Transverse colon (tissue), 4 donors: ENCODE measurements at regions not wholly inside any gene's neighbourhood (a gene's known extent, or its start where the extent isn't known, plus 50 kb on each side); places are given as distances from the start of the nearest gene placed in this dataset.

Experiments used
- DNase-seq: peaks from one replicate; pipeline ENCODE4 v3.0.0-alpha.2; 2019
- H3K27ac ChIP-seq, 4 donors: fragments of 200-600 bp; sonication (generic); 2 replicates each; pipeline ENCODE4 v1.5.1; 2016 to 2018; ENCODE audit warnings: inconsistent platforms in 4 of 4
- H3K27me3 ChIP-seq: fragments of 200-600 bp; sonication (generic); 2 replicates; pipeline ENCODE4 v1.5.1; 2017; ENCODE audit warnings: inconsistent platforms
- H3K36me3 ChIP-seq, 4 donors: fragments of 200-600 bp; sonication (generic); 2 replicates each; pipeline ENCODE4 v1.5.1; 2017 to 2019; ENCODE audit warnings: inconsistent platforms in 4 of 4
- H3K4me1 ChIP-seq, 4 donors: fragments of 200-600 bp; sonication (generic); 2 replicates each; pipeline ENCODE4 v1.5.1; 2017 to 2020; ENCODE audit warnings: inconsistent platforms in 4 of 4
- H3K4me3 ChIP-seq, 4 donors: fragments of 200-600 bp; sonication (generic); 1 replicate in 1 of 4; 2 replicates in 3 of 4; pipeline versions ENCODE4 v1.5.1 to v1.6.1; 2017 to 2019; ENCODE audit warnings: inconsistent platforms in 4 of 4
- H3K9me3 ChIP-seq, 2 donors: fragments of 200-600 bp; sonication (generic); 2 replicates each; pipeline ENCODE4 v1.5.1; 2017 to 2019; ENCODE audit warnings: inconsistent platforms in 2 of 2
- CTCF ChIP-seq, 5 experiments: fragments of 200-600 bp in 3 of 5; fragments of 450-650 bp in 2 of 5; sonication (generic) in 3 of 5; IDR thresholded peaks; 1 replicate in 2 of 5; 2 replicates in 3 of 5; pipeline ENCODE4 v1.5.1; 2016 to 2017; ENCODE audit warnings: antibody characterized with exemption in 5 of 5, inconsistent platforms in 3 of 5, mild to moderate bottlenecking in 2 of 5, moderate library complexity in 1 of 5
- EP300 ChIP-seq: sonication (generic); formaldehyde crosslinking; IDR thresholded peaks from one replicate; pipeline ENCODE4 v1.6.1; 2017; ENCODE audit warnings: antibody characterized with exemption, low read depth
- POLR2A ChIP-seq: fragments of 450-650 bp; IDR thresholded peaks from one replicate; pipeline ENCODE4 v1.6.1; 2016; ENCODE audit warnings: antibody characterized with exemption, mild to moderate bottlenecking, moderate library complexity
- POLR2AphosphoS5 ChIP-seq, 3 donors: sonication (generic); formaldehyde crosslinking; IDR thresholded peaks; one replicate each; pipeline ENCODE4 v1.6.1; 2016; ENCODE audit warnings: antibody characterized with exemption in 3 of 3
- WGBS, 2 donors: methylation state at CpG; one replicate each; pipeline ENCODE4 v1.1.5; 2018; ENCODE audit warnings: low coverage in 1 of 2; 5-methylcytosine and 5-hydroxymethylcytosine counted together
- in situ Hi-C, 4 donors: fragments of 200-750 bp; cut with MboI; loops; one replicate each; pipeline versions ENCODE4 v1.15.0 to v1.15.1; 2017; ENCODE audit warnings: low sequenced_read_pairs in 3 of 4, low pct_ligation_motif_present in 1 of 4, low pct_unique_long_range_greater_than_20kb in 1 of 4
- intact Hi-C: fragments of 100-400 bp; cut with DNase I; formaldehyde crosslinking; loops from one replicate; pipeline ENCODE4 v1.15.1; 2023; ENCODE audit warnings: low total_unique reads

- intact Hi-C loops (no loop called here), in situ Hi-C loops (no loop called here)
- no peak for TF ChIP-seq EP300
- no peak for TF ChIP-seq POLR2AphosphoS5 (IDR thresholded peaks at IDR 0.05)
- TF ChIP-seq POLR2A, result no peak
- H3K4me3 ChIP-seq, result no peak overlapping the region
- 71 to 76% methylated on average over 3 to 5 of the region's 5 CpGs for WGBS, 2 donors
- no peaks in the 10 kb centered on the region for H3K4me1 ChIP-seq
- H3K27me3 ChIP-seq, result no peaks in the 10 kb centered on the region
- DNase-seq, result no peak
- H3K9me3 ChIP-seq, result no peaks in the 10 kb centered on the region
- H3K27ac ChIP-seq, result no peak overlapping the region
- H3K36me3 ChIP-seq, result no peaks in the 10 kb centered on the region
These were observed 201.1 kb upstream of the MAF start for GRCh38 chr16:79801646-79802045.

GRCh38 chr16:79800016-79800608 lies 199.6 kb upstream of the MAF start:
- Histone ChIP-seq H3K9me3 (no peaks in the 10 kb centered on the region), H3K4me3 (no peak overlapping the region), H3K4me1 (no peaks in the 10 kb centered on the region), H3K36me3 (no peaks in the 10 kb centered on the region), H3K27me3 (no peaks in the 10 kb centered on the region), H3K27ac (no peak overlapping the region)
- intact Hi-C loops (no loop called here), in situ Hi-C loops (no loop called here)
- TF ChIP-seq POLR2A (no peak), POLR2AphosphoS5 (IDR thresholded peaks at IDR 0.05) (no peak), EP300 (no peak), CTCF (IDR thresholded peaks at IDR 0.05) (no peak)
- DNase-seq, result no peak
- 67 to 80% methylated on average over 2 to 3 of the region's 3 CpGs for WGBS, 2 donors

GRCh38 chr16:79798416-79799053 lies 198.0 kb upstream of the MAF start:
- intact Hi-C loops, result no loop called here
- TF ChIP-seq POLR2A (no peak), CTCF (IDR thresholded peaks at IDR 0.05) (no peak), EP300 (no peak), POLR2AphosphoS5 (IDR thresholded peaks at IDR 0.05) (no peak)
- WGBS, 2 donors, result 59 to 87% methylated on average over 2 of the region's 2 CpGs
- H3K4me1 ChIP-seq, result no peaks in the 10 kb centered on the region
- DNase-seq, result no peak
- H3K9me3 ChIP-seq, result no peaks in the 10 kb centered on the region
- no peaks in the 10 kb centered on the region for H3K27me3 ChIP-seq
- H3K27ac ChIP-seq, result no peak overlapping the region
- no peak overlapping the region for H3K4me3 ChIP-seq
- H3K36me3 ChIP-seq, result no peaks in the 10 kb centered on the region
- in situ Hi-C loops, result no loop called here

GRCh38 chr16:79797486-79797885 lies 196.9 kb upstream of the MAF start:
- intact Hi-C loops, result no loop called here
- in situ Hi-C loops, result no loop called here
- 94% methylated on average over 8 of the region's 8 CpGs; no CpG with 5 or more reads in 1 of the 2 donors for WGBS, 2 donors
- Histone ChIP-seq H3K4me1 (no peaks in the 10 kb centered on the region), H3K4me3 (no peak overlapping the region), H3K27ac (no peak overlapping the region), H3K27me3 (no peaks in the 10 kb centered on the region), H3K9me3 (no peaks in the 10 kb centered on the region), H3K36me3 (no peaks in the 10 kb centered on the region)
- no peak for DNase-seq
- TF ChIP-seq POLR2A, result no peak
- no peak for TF ChIP-seq POLR2AphosphoS5 (IDR thresholded peaks at IDR 0.05)
- no peak for TF ChIP-seq CTCF (IDR thresholded peaks at IDR 0.05)
- TF ChIP-seq EP300, result no peak
